ENCODE measurements at regions not wholly inside any gene's neighbourhood (a gene's known extent, or its start where the extent isn't known, plus 50 kb on each side); places are given as distances from the start of the nearest gene placed in this dataset.

DNA sequence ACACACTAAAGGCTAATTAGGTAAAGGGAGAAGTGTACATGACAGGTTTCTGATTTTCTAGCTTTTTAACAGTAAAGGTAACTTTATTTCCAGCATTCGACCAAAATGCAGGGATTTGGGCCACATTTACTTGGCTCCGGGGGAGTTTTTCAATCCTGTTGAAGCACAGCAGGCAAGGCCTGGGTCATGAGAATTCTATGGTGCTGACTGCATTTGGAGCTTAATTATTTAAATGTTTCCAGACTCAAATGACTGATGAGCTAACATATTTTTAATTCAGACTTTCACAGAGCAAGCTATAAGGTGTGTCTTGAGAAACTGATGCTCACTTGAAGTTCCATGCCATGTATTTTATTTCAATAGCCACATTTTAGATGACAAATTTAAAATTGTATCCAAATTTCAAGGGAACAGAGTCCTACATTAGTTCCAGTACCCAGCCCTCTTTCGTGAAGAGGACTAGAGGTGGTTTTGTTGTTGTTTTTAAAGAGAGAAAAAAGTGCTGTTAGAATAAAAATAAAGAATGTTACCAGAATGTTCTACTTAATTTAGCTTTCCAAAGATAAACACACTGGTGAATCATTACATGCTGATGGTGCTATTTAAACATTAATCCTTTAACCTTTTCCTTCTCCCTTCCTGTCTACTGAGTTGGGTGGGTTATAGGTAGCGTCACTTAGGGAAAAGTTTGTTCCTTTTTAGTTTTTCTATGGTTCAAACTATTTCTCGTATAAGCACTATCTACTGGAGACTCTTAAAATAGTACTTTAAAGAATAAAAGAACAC is 82.3 kb upstream of the PHACTR2 start:
- Histone ChIP-seq H3K4me1 (ENCODE audit: insufficient read depth, low read length) (peaks cover 17% of the 10 kb centered on the region), H3K27ac (ENCODE audit: low read depth in 1 of 2, low read length in 2 of 2) (no peak overlapping the region), H3K36me3 (ENCODE audit: insufficient read depth, low read length) (no peaks in the 10 kb centered on the region), H3K4me3 (ENCODE audit: low read length) (no peak overlapping the region), H3K9me3 (ENCODE audit: control insufficient read depth in 1 of 2, insufficient read depth in 1 of 2, low read length in 2 of 2) (no peaks in the 10 kb centered on the region), H3K27me3 (ENCODE audit: control insufficient read depth in 1 of 2, insufficient read depth in 2 of 2, low read length in 2 of 2) (no peaks in the 10 kb centered on the region)
- intact Hi-C loops (cut with DNase I, micrococcal nuclease), result no loop called here
- TF ChIP-seq, protein P1, sequence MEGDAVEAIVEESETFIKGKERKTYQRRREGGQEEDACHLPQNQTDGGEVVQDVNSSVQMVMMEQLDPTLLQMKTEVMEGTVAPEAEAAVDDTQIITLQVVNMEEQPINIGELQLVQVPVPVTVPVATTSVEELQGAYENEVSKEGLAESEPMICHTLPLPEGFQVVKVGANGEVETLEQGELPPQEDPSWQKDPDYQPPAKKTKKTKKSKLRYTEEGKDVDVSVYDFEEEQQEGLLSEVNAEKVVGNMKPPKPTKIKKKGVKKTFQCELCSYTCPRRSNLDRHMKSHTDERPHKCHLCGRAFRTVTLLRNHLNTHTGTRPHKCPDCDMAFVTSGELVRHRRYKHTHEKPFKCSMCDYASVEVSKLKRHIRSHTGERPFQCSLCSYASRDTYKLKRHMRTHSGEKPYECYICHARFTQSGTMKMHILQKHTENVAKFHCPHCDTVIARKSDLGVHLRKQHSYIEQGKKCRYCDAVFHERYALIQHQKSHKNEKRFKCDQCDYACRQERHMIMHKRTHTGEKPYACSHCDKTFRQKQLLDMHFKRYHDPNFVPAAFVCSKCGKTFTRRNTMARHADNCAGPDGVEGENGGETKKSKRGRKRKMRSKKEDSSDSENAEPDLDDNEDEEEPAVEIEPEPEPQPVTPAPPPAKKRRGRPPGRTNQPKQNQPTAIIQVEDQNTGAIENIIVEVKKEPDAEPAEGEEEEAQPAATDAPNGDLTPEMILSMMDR (IDR thresholded peaks at IDR 0.05), result no peak
- Mint-ChIP-seq H3K4me3 (no peak overlapping the region), H3K36me3 (ENCODE audit: low read depth) (no peaks in the 10 kb centered on the region), H3K27me3 (no peaks in the 10 kb centered on the region), H3K4me1 (ENCODE audit: low read depth) (peaks cover 22% of the 10 kb centered on the region), H3K9me3 (no peaks in the 10 kb centered on the region), H3K27ac (peak overlapping the region; percentile 50)
- ChIA-PET POLR2A (no interaction called here), CTCF (interaction anchor here (0.8 to 1.6 kb wide), 2 partner anchors 20 to 418 kb away, joined by 3 read pairs; no protein-coding TSS in a partner anchor)
- DNase-seq (no peak), ATAC-seq (ENCODE audit: poor library complexity) (no peak)

- ATAC-seq (ENCODE audit: poor library complexity) (peak; percentile 54), DNase-seq (peak in 4 of 14 experiments; percentile 11 to 29 (median 22))
- Histone ChIP-seq H3K27me3 (ENCODE audit: control insufficient read depth in 1 of 2, insufficient read depth in 2 of 2, low read length in 2 of 2) (no peaks in the 10 kb centered on the region), H3K4me3 (ENCODE audit: low read length) (no peak overlapping the region), H3K4me1 (ENCODE audit: insufficient read depth, low read length) (peaks cover 17% of the 10 kb centered on the region), H3K36me3 (ENCODE audit: insufficient read depth, low read length) (no peaks in the 10 kb centered on the region), H3K27ac (ENCODE audit: low read depth in 1 of 2, low read length in 2 of 2) (no peak overlapping the region), H3K9me3 (ENCODE audit: control insufficient read depth in 1 of 2, insufficient read depth in 1 of 2, low read length in 2 of 2) (no peaks in the 10 kb centered on the region)
- ChIA-PET CTCF (interaction anchor here (0.8 to 1.6 kb wide), 2 partner anchors 19 to 419 kb away, joined by 3 read pairs; no protein-coding TSS in a partner anchor), POLR2A (no interaction called here)
- intact Hi-C loops (cut with DNase I, micrococcal nuclease), result no loop called here
- TF ChIP-seq, protein P1 (IDR thresholded peaks at IDR 0.05), result no peak
- Mint-ChIP-seq H3K4me1 (ENCODE audit: low read depth) (peaks cover 22% of the 10 kb centered on the region), H3K4me3 (no peak overlapping the region), H3K27me3 (no peaks in the 10 kb centered on the region), H3K9me3 (no peaks in the 10 kb centered on the region), H3K36me3 (ENCODE audit: low read depth) (no peaks in the 10 kb centered on the region), H3K27ac (peak overlapping the region; percentile 50)
Observed at GRCh38 chr6:143594647-143595046, 83.1 kb upstream of the PHACTR2 start.

- Histone ChIP-seq H3K4me1 (ENCODE audit: insufficient read depth, low read length) (peaks cover 3% of the 10 kb centered on the region), H3K4me3 (ENCODE audit: low read length) (no peak overlapping the region), H3K27ac (ENCODE audit: low read depth in 1 of 2, low read length in 2 of 2) (no peak overlapping the region), H3K9me3 (ENCODE audit: control insufficient read depth in 1 of 2, insufficient read depth in 1 of 2, low read length in 2 of 2) (no peaks in the 10 kb centered on the region), H3K27me3 (ENCODE audit: control insufficient read depth in 1 of 2, insufficient read depth in 2 of 2, low read length in 2 of 2) (no peaks in the 10 kb centered on the region), H3K36me3 (ENCODE audit: insufficient read depth, low read length) (no peaks in the 10 kb centered on the region)
- intact Hi-C loops (cut with DNase I, micrococcal nuclease), result no loop called here
- TF ChIP-seq, protein P1 (IDR thresholded peaks at IDR 0.05), result no peak
- POLR2A ChIA-PET, result no interaction called here
- H3K27me3 Mint-ChIP-seq, result no peaks in the 10 kb centered on the region
- DNase-seq (no peak), ATAC-seq (ENCODE audit: poor library complexity) (no peak)
- no peaks in the 10 kb centered on the region for H3K36me3 Mint-ChIP-seq (ENCODE audit: low read depth)
- no peaks in the 10 kb centered on the region for H3K9me3 Mint-ChIP-seq
- no peak overlapping the region for H3K27ac Mint-ChIP-seq
- no peak overlapping the region for H3K4me3 Mint-ChIP-seq
- CTCF ChIA-PET, result interaction anchor here (1.2 kb wide), 1 partner anchor 17 kb away, joined by 3 read pairs; no protein-coding TSS in a partner anchor
- peaks cover 8% of the 10 kb centered on the region for H3K4me1 Mint-ChIP-seq (ENCODE audit: low read depth)
Observed at GRCh38 chr6:143592335-143592734, 80.8 kb upstream of the FUCA2 start.
